ENCODE measurements at regions not wholly inside any gene's neighbourhood (a gene's known extent, or its start where the extent isn't known, plus 50 kb on each side); places are given as distances from the start of the nearest gene placed in this dataset.

- H3K27ac Mint-ChIP-seq = no peak overlapping the region
These were observed 136.2 kb upstream of the RPL34 start for GRCh38 chr4:108484187-108484586.

GRCh38 chr4:108483650-108484049 is 136.7 kb upstream of the RPL34 start:
- no peaks in the 10 kb centered on the region for H3K4me1 Mint-ChIP-seq
- Histone ChIP-seq H3K4me3 (ENCODE audit: control extremely low read depth in 1 of 5, extremely low read depth in 1 of 5, insufficient read depth in 1 of 5, low read depth in 2 of 5, low read length in 4 of 5) (no peak overlapping the region), H3K9ac (ENCODE audit: low read length) (no peak overlapping the region), H3K27ac (ENCODE audit: low read length in 2 of 2) (no peak overlapping the region), H4K20me1 (ENCODE audit: control insufficient read depth, insufficient read depth, low read length, poor library complexity, severe bottlenecking) (no peaks in the 10 kb centered on the region), H3K9me3 (ENCODE audit: control extremely low read depth in 1 of 3, control insufficient read depth in 2 of 3, insufficient read depth in 1 of 3, low read length in 2 of 3) (peaks cover 0 to 3% (median 0%) of the 10 kb centered on the region in 3 donors), H3K4me2 (replicated peaks; ENCODE audit: low read depth, low read length, poor library complexity, severe bottlenecking) (no peak overlapping the region), H3K36me3 (replicated peaks in 1 of 2; ENCODE audit: control extremely low read depth in 1 of 2, control insufficient read depth in 1 of 2, extremely low read depth in 1 of 2, insufficient read depth in 2 of 2, low read length in 1 of 2) (no peaks in the 10 kb centered on the region), H3K4me1 (ENCODE audit: control insufficient read depth in 2 of 2, insufficient read depth in 2 of 2, low read length in 2 of 2) (no peaks in the 10 kb centered on the region), H2AFZ (ENCODE audit: insufficient read depth, low read depth, low read length, poor library complexity, severe bottlenecking) (no peak overlapping the region), H3K79me2 (ENCODE audit: control insufficient read depth, insufficient read depth, low read length) (no peaks in the 10 kb centered on the region), H3K27me3 (replicated peaks in 1 of 4; ENCODE audit: control extremely low read depth in 1 of 4, control insufficient read depth in 3 of 4, insufficient read depth in 4 of 4, low read length in 3 of 4) (no peaks in the 10 kb centered on the region)
- H3K27ac Mint-ChIP-seq = no peak overlapping the region
- no peak for ATAC-seq (ENCODE audit: low read depth)
- intact Hi-C loops (cut with micrococcal nuclease) = no loop called here
- H3K4me3 Mint-ChIP-seq = no peak overlapping the region
- ChIA-PET CTCF (no interaction called here), POLR2A (no interaction called here)
- TF ChIP-seq EZH2 (IDR thresholded peaks at IDR 0.05; ENCODE audit: borderline replicate concordance, insufficient read depth, low read depth, low read length, poor library complexity, severe bottlenecking) (no peak), CTCF (IDR thresholded peaks at IDR 0.05) (no peak)
- DNase-seq = no peak
- WGBS (ENCODE audit: insufficient coverage) = 100% methylated on average over 1 of the region's 3 CpGs
- no peaks in the 10 kb centered on the region for H3K9me3 Mint-ChIP-seq (ENCODE audit: insufficient read depth)
- H3K27me3 Mint-ChIP-seq = no peaks in the 10 kb centered on the region

More at GRCh38 chr4:108484187-108484586, 136.2 kb upstream of the RPL34 start:
- Histone ChIP-seq H3K9ac (ENCODE audit: low read length) (no peak overlapping the region), H3K9me3 (ENCODE audit: control extremely low read depth in 1 of 3, control insufficient read depth in 2 of 3, insufficient read depth in 1 of 3, low read length in 2 of 3) (peaks cover 0 to 3% (median 0%) of the 10 kb centered on the region in 3 donors), H2AFZ (ENCODE audit: insufficient read depth, low read depth, low read length, poor library complexity, severe bottlenecking) (no peak overlapping the region), H3K4me3 (ENCODE audit: control extremely low read depth in 1 of 5, extremely low read depth in 1 of 5, insufficient read depth in 1 of 5, low read depth in 2 of 5, low read length in 4 of 5) (no peak overlapping the region), H4K20me1 (ENCODE audit: control insufficient read depth, insufficient read depth, low read length, poor library complexity, severe bottlenecking) (no peaks in the 10 kb centered on the region), H3K4me2 (replicated peaks; ENCODE audit: low read depth, low read length, poor library complexity, severe bottlenecking) (no peak overlapping the region), H3K36me3 (replicated peaks in 1 of 2; ENCODE audit: control extremely low read depth in 1 of 2, control insufficient read depth in 1 of 2, extremely low read depth in 1 of 2, insufficient read depth in 2 of 2, low read length in 1 of 2) (no peaks in the 10 kb centered on the region), H3K27me3 (replicated peaks in 1 of 4; ENCODE audit: control extremely low read depth in 1 of 4, control insufficient read depth in 3 of 4, insufficient read depth in 4 of 4, low read length in 3 of 4) (no peaks in the 10 kb centered on the region), H3K27ac (ENCODE audit: low read length in 2 of 2) (no peak overlapping the region), H3K79me2 (ENCODE audit: control insufficient read depth, insufficient read depth, low read length) (no peaks in the 10 kb centered on the region), H3K4me1 (ENCODE audit: control insufficient read depth in 2 of 2, insufficient read depth in 2 of 2, low read length in 2 of 2) (no peaks in the 10 kb centered on the region)
- ChIA-PET POLR2A (no interaction called here), CTCF (no interaction called here)
- 100% methylated on average over 1 of the region's 1 CpG for WGBS (ENCODE audit: insufficient coverage)
- no peaks in the 10 kb centered on the region for H3K9me3 Mint-ChIP-seq (ENCODE audit: insufficient read depth)
- DNase-seq = no peak
- no peaks in the 10 kb centered on the region for H3K27me3 Mint-ChIP-seq
- H3K4me1 Mint-ChIP-seq = no peaks in the 10 kb centered on the region
- no peak for TF ChIP-seq CTCF (IDR thresholded peaks at IDR 0.05)
- no peak for TF ChIP-seq EZH2 (IDR thresholded peaks at IDR 0.05; ENCODE audit: borderline replicate concordance, insufficient read depth, low read depth, low read length, poor library complexity, severe bottlenecking)
- no peak for ATAC-seq (ENCODE audit: low read depth)
- H3K4me3 Mint-ChIP-seq = no peak overlapping the region
- intact Hi-C loops (cut with micrococcal nuclease) = no loop called here

All from B cell (primary cell).